ENCODE measurements at regions not wholly inside any gene's neighbourhood (a gene's known extent, or its start where the extent isn't known, plus 50 kb on each side); places are given as distances from the start of the nearest gene placed in this dataset.

DNA sequence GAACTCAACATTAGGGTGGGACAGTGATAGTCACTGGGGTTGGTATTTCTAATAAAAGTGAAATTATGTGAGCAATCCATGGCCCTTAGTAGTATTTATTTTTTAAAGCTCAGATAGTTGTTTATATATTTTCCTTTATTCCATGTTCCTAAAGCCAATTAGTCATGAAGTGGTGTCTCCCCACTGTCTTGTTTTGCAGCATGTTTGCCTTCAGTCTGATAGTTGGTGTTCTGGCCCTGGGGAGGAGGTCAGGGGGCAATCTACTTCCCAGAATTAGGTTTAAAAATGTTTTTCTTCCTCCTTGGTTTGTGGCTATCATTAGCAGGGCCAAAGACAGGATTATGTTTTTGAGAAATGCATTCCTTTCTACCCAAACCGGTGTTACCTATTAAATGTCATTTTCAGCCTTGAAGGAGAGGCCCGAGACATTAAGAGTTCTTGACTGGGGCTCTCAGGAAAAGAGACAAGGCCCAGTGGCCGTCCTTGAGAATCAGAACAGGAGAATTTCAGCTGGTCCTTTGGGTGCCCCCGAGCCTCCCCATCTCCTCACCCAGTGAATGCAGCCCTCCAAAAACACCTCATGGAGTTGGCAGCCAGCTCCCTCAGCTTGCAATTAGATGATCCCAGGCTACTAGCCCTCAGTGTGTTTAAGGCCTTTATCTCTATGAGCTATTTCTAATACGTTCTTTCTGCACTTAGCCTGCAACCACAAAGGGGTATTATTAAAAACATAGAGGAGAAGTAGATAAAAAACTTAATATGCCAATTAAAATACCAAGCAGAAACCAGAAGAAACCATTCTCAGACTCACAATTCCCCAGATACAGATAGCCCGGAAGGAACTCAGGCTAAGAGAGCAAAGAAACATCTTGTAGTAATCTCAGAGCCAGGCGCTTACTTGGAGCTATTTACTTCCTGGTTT lies 71.3 kb upstream of the NGF start:
- no peaks in the 10 kb centered on the region for H3K36me3 Mint-ChIP-seq (ENCODE audit: low read depth)
- peaks cover 2% of the 10 kb centered on the region for H3K27me3 Mint-ChIP-seq
- H3K27ac Mint-ChIP-seq = no peak overlapping the region
- no peak for DNase-seq
- ChIA-PET POLR2A (no interaction called here), CTCF (interaction anchor here (0.5 kb wide), 1 partner anchor 1263 kb away, joined by 3 read pairs; no protein-coding TSS in a partner anchor)
- no peaks in the 10 kb centered on the region for H3K9me3 Mint-ChIP-seq
- H3K4me3 Mint-ChIP-seq = no peak overlapping the region
- H3K4me1 Mint-ChIP-seq = no peaks in the 10 kb centered on the region

DNA sequence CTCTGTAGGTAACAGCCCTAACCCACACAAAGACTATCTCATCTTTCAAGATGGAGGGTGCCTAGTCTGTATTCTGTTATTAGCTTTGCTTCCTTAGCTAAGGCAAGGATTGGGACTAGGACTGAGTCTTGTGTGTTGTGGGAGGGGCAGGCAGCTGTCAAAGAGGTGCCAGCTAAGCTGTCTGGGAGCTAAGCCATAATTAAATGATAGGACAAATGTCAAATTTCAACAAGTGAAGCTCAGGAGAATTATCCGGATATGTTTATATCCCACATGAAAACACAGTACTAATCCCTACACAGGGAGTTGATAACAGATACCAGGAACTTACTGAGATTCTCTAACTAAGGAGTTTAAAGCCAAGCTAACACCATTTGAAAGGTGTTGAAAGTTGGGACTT lies 70.5 kb upstream of the NGF start:
- H3K36me3 Mint-ChIP-seq (ENCODE audit: low read depth) = no peaks in the 10 kb centered on the region
- H3K4me1 Mint-ChIP-seq = no peaks in the 10 kb centered on the region
- H3K4me3 Mint-ChIP-seq = no peak overlapping the region
- no peak overlapping the region for H3K27ac Mint-ChIP-seq
- ChIA-PET CTCF (no interaction called here), POLR2A (no interaction called here)
- no peak for DNase-seq
- H3K9me3 Mint-ChIP-seq = no peaks in the 10 kb centered on the region
- H3K27me3 Mint-ChIP-seq = peaks cover 2% of the 10 kb centered on the region

DNA sequence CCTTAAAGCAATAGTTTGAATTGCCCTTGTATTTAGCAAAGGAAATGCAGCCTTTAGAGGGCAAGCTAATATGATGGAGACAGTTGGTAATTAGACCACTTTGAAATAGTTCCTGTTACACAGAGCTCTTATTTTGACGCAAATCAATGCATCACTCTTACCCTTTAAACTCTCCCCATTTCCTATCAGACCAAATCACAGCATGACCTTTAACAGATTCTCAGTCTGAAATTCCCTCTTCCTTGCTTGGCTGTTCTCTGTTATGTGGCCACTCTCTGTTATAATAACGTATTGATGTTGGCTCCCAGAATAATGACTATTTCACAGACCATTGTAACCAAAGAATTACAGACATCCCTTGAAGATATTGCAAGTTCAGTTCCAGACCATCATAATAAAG lies 66.9 kb upstream of the NGF start:
- DNase-seq = no peak
- no peaks in the 10 kb centered on the region for H3K9me3 Mint-ChIP-seq
- peaks cover 2% of the 10 kb centered on the region for H3K27me3 Mint-ChIP-seq
- no peaks in the 10 kb centered on the region for H3K36me3 Mint-ChIP-seq (ENCODE audit: low read depth)
- no peaks in the 10 kb centered on the region for H3K4me1 Mint-ChIP-seq
- H3K4me3 Mint-ChIP-seq = no peak overlapping the region
- POLR2A ChIA-PET = no interaction called here
- CTCF ChIA-PET = no interaction called here
- no peak overlapping the region for H3K27ac Mint-ChIP-seq

DNA sequence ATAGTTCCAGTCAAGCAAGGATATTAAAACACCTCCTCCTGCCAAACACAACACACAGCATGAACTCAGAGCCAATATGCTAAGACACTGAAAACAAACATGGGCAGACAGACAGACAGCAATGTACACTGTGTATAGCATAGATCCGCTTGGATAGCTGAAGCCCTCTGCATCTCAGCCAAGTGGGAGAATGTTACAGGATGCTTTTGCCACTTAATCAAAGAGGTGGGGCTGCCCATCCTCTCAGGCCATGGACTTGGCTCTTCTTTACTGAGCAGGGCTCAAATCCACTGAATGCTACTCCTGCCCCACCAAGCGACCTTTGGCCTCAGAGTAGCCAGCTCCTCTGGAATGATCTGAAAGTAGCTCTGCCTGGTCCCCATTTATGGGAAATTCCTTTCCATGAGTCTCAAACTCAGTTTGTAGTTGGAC lies 64.7 kb upstream of the NGF start:
- Mint-ChIP-seq H3K9me3 (no peaks in the 10 kb centered on the region), H3K4me3 (no peak overlapping the region), H3K27me3 (peaks cover 2% of the 10 kb centered on the region), H3K4me1 (no peaks in the 10 kb centered on the region), H3K36me3 (ENCODE audit: low read depth) (no peaks in the 10 kb centered on the region), H3K27ac (no peak overlapping the region)
- no peak for DNase-seq
- CTCF ChIA-PET = no interaction called here
- POLR2A ChIA-PET = interaction anchor here (0.6 kb wide), 1 partner anchor 86 kb away, joined by 3 read pairs; no protein-coding TSS in a partner anchor

DNA sequence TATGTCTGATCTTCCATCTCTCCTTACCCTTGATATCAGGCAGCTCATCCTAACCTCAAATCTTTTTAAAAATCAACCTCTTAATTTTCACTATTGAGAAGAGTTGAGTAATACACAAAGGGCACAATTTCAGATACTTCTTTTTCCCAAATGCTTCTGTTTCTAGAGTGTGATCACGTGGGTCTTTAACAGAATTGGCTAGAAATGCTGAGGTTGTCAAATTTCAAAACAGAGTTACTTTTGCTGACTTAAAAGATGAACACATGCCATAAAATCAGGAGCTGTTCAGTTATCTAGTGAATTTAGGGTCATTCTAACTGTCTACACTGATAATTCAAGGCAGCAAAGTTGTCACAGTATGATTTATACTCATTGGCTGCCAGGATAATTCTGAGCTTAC lies 63.6 kb upstream of the NGF start:
- H3K27ac Mint-ChIP-seq = no peak overlapping the region
- H3K4me3 Mint-ChIP-seq = no peak overlapping the region
- no peak for DNase-seq
- peaks cover 2% of the 10 kb centered on the region for H3K27me3 Mint-ChIP-seq
- ChIA-PET CTCF (no interaction called here), POLR2A (no interaction called here)
- no peaks in the 10 kb centered on the region for H3K4me1 Mint-ChIP-seq
- H3K36me3 Mint-ChIP-seq (ENCODE audit: low read depth) = no peaks in the 10 kb centered on the region
- no peaks in the 10 kb centered on the region for H3K9me3 Mint-ChIP-seq

DNA sequence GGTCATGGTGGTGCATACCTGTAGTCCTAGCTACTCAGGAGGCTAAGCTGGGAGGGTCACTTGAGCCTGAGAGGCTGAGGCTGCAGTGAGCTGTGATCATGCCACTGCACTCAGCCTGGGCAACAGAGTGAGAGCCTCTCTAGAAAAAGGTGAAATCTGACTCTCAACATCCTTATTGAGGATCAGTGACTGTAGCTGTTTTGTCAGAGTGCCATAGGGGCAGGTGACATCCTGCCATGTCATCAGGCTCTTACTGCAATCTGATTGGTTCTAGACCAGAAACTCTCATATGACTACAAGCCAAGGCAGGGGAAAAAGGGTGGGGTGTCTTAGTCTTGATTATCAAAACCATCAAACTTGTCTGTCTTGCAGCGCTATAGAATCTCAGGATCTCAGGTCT lies 62.8 kb upstream of the NGF start:
- H3K4me1 Mint-ChIP-seq = no peaks in the 10 kb centered on the region

DNA sequence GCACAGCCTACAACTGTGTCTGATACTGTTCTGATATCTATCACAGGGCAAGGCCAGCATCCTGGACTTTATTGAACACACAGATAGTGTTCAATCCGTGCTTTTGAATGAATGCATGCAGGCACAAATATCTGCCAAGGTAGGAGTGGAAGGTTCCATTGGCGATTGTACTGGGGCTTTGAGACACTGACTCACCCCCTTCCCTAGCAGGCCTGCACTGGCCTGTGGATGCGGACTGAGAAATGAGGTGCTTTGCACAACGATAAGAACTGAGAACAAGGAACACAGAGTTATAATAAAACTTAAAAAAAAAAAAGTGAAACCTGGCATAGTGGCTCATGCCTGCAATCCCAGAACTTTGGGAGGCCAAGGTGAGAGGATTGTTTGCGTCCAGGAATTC lies 62.4 kb upstream of the NGF start:
- no peaks in the 10 kb centered on the region for H3K9me3 Mint-ChIP-seq
- no peak for DNase-seq
- H3K27me3 Mint-ChIP-seq = peaks cover 2% of the 10 kb centered on the region
- H3K4me1 Mint-ChIP-seq = no peaks in the 10 kb centered on the region
- CTCF ChIA-PET = no interaction called here
- H3K27ac Mint-ChIP-seq = no peak overlapping the region
- H3K36me3 Mint-ChIP-seq (ENCODE audit: low read depth) = no peaks in the 10 kb centered on the region
- POLR2A ChIA-PET = no interaction called here
- H3K4me3 Mint-ChIP-seq = no peak overlapping the region

More for the DNA sequence above, 62.8 kb upstream of the NGF start:
- CTCF ChIA-PET = no interaction called here
- peaks cover 2% of the 10 kb centered on the region for H3K27me3 Mint-ChIP-seq
- no peaks in the 10 kb centered on the region for H3K36me3 Mint-ChIP-seq (ENCODE audit: low read depth)
- no peak for DNase-seq
- no peak overlapping the region for H3K27ac Mint-ChIP-seq
- no peak overlapping the region for H3K4me3 Mint-ChIP-seq
- POLR2A ChIA-PET = no interaction called here
- no peaks in the 10 kb centered on the region for H3K9me3 Mint-ChIP-seq

DNA sequence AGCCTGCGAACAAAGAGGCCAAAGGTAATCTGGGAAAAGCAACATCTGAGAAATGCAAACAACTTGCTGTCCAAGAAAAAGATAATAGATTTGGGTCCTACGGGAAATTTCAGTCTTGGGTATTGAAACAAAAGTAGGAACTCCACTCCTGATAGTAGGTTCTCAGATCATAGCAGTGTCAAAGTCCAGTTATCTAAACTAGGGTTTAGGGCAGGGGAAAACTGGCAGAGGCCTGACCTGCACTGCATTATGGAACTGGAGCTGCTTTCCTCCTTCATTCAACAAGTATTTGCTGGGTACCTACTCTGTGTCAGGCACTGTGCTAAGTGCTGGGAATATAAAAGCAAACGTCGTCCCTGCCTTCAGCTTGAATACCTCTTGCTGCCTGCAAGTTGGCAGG lies 60.7 kb upstream of the NGF start:
- no peaks in the 10 kb centered on the region for H3K9me3 Mint-ChIP-seq
- H3K4me1 Mint-ChIP-seq = no peaks in the 10 kb centered on the region
- H3K36me3 Mint-ChIP-seq (ENCODE audit: low read depth) = no peaks in the 10 kb centered on the region
- ChIA-PET CTCF (no interaction called here), POLR2A (no interaction called here)
- no peaks in the 10 kb centered on the region for H3K27me3 Mint-ChIP-seq
- no peak for DNase-seq
- no peak overlapping the region for H3K27ac Mint-ChIP-seq
- H3K4me3 Mint-ChIP-seq = no peak overlapping the region

All from activated CD4-positive, alpha-beta memory T cell treated with anti-CD3 and anti-CD28 coated beads, Interleukin-2, amount 10 ng/mL, durations not matched to agents 7 days and 5 days (primary cell).